22Rv1 (cell line): ENCODE measurements at regions not wholly inside any gene's neighbourhood (a gene's known extent, or its start where the extent isn't known, plus 50 kb on each side); places are given as distances from the start of the nearest gene placed in this dataset.

Experiments used
- ZFX ChIP-seq: fragments of 450-650 bp; IDR thresholded peaks from 2 replicates; pipeline ENCODE4 v1.6.1; 2017; ENCODE audit warnings: antibody characterized with exemption, borderline replicate concordance
- TF ChIP-seq, protein P1 (sequence below): fragments of 450-650 bp; IDR thresholded peaks from 2 replicates; pipeline ENCODE4 v1.5.1; 2017; ENCODE audit warnings: mild to moderate bottlenecking

GRCh38 chr18:78319961-78320360 lies 659.7 kb upstream of the SALL3 start:
- TF ChIP-seq, protein P1, sequence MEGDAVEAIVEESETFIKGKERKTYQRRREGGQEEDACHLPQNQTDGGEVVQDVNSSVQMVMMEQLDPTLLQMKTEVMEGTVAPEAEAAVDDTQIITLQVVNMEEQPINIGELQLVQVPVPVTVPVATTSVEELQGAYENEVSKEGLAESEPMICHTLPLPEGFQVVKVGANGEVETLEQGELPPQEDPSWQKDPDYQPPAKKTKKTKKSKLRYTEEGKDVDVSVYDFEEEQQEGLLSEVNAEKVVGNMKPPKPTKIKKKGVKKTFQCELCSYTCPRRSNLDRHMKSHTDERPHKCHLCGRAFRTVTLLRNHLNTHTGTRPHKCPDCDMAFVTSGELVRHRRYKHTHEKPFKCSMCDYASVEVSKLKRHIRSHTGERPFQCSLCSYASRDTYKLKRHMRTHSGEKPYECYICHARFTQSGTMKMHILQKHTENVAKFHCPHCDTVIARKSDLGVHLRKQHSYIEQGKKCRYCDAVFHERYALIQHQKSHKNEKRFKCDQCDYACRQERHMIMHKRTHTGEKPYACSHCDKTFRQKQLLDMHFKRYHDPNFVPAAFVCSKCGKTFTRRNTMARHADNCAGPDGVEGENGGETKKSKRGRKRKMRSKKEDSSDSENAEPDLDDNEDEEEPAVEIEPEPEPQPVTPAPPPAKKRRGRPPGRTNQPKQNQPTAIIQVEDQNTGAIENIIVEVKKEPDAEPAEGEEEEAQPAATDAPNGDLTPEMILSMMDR = no peak
- no peak for TF ChIP-seq ZFX
